ENCODE measurements at regions not wholly inside any gene's neighbourhood (a gene's known extent, or its start where the extent isn't known, plus 50 kb on each side); places are given as distances from the start of the nearest gene placed in this dataset.

DNA sequence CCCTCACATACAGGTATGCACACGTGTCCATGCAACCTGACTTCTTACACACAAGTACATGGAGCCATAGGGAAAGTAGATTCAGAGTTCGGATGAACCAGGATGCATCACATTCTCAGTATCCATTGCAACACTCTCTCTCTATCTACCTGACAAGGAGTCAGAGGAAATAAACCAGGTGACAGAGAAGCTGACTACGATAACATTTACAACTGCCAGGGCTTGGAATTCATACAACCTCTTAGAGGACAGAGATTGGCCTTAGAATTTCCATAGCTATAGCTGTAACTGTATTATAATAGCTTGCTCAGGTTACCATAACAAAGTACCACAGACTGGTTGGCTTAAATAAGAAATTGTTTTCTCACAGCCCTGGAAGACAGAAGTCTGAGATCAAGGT is 116.9 kb upstream of the PALMD start:
- TF ChIP-seq POLR2A (IDR thresholded peaks at IDR 0.05) = no peak
- TF ChIP-seq, protein P1, sequence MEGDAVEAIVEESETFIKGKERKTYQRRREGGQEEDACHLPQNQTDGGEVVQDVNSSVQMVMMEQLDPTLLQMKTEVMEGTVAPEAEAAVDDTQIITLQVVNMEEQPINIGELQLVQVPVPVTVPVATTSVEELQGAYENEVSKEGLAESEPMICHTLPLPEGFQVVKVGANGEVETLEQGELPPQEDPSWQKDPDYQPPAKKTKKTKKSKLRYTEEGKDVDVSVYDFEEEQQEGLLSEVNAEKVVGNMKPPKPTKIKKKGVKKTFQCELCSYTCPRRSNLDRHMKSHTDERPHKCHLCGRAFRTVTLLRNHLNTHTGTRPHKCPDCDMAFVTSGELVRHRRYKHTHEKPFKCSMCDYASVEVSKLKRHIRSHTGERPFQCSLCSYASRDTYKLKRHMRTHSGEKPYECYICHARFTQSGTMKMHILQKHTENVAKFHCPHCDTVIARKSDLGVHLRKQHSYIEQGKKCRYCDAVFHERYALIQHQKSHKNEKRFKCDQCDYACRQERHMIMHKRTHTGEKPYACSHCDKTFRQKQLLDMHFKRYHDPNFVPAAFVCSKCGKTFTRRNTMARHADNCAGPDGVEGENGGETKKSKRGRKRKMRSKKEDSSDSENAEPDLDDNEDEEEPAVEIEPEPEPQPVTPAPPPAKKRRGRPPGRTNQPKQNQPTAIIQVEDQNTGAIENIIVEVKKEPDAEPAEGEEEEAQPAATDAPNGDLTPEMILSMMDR (IDR thresholded peaks at IDR 0.05) = no peak

All from thyroid gland (tissue), 4 donors.